Activated naive CD4-positive, alpha-beta T cell treated with anti-CD3 and anti-CD28 coated beads, Interleukin-2, amount 10 ng/mL, durations not matched to agents 7 days and 5 days (primary cell): ENCODE measurements at regions not wholly inside any gene's neighbourhood (a gene's known extent, or its start where the extent isn't known, plus 50 kb on each side); places are given as distances from the start of the nearest gene placed in this dataset.

Source experiments
- CTCF ChIA-PET: fragments of 350-600 bp; sonication (Branson Sonifier 250); formaldehyde crosslinking; loops from one replicate; lab custom pipeline; 2021; ENCODE audit warnings: antibody characterized with exemption; lab: Charles Lee
- DNase-seq: peaks from one replicate; pipeline ENCODE4 v3.0.0-alpha.2; 2020
- H3K27ac Mint-ChIP-seq: one replicate; pipeline ENCODE4 v1.8.0; 2021; ENCODE audit warnings: mild to moderate bottlenecking, moderate library complexity, mixed read lengths
- H3K27me3 Mint-ChIP-seq: one replicate; pipeline ENCODE4 v1.8.0; 2021; ENCODE audit warnings: mild to moderate bottlenecking, mixed read lengths
- H3K36me3 Mint-ChIP-seq: one replicate; pipeline ENCODE4 v1.8.0; 2021; ENCODE audit warnings: mixed read lengths
- H3K4me1 Mint-ChIP-seq: one replicate; pipeline ENCODE4 v1.8.0; 2021; ENCODE audit warnings: mixed read lengths
- H3K4me3 Mint-ChIP-seq: one replicate; pipeline ENCODE4 v1.8.0; 2021; ENCODE audit warnings: mild to moderate bottlenecking, moderate library complexity, mixed read lengths
- H3K9me3 Mint-ChIP-seq: one replicate; pipeline ENCODE4 v1.8.0; 2021; ENCODE audit warnings: mixed read lengths

- H3K4me1 Mint-ChIP-seq, result peaks cover 21% of the 10 kb centered on the region
- CTCF ChIA-PET, result interaction anchor here (1.0 kb wide), 1 partner anchor 228 kb away, joined by 3 read pairs; no protein-coding TSS in a partner anchor
- peaks cover 54% of the 10 kb centered on the region for H3K36me3 Mint-ChIP-seq
- H3K9me3 Mint-ChIP-seq, result no peaks in the 10 kb centered on the region
- H3K4me3 Mint-ChIP-seq, result no peak overlapping the region
- no peak for DNase-seq
- no peak overlapping the region for H3K27ac Mint-ChIP-seq
- H3K27me3 Mint-ChIP-seq, result no peaks in the 10 kb centered on the region
These were observed 52.6 kb upstream of the KATNAL1 start for GRCh38 chr13:30359991-30360390.

GRCh38 chr13:30360586-30360985 lies 53.2 kb upstream of the KATNAL1 start:
- H3K27me3 Mint-ChIP-seq, result no peaks in the 10 kb centered on the region
- H3K36me3 Mint-ChIP-seq, result peaks cover 56% of the 10 kb centered on the region
- no peaks in the 10 kb centered on the region for H3K9me3 Mint-ChIP-seq
- no peak overlapping the region for H3K27ac Mint-ChIP-seq
- H3K4me3 Mint-ChIP-seq, result no peak overlapping the region
- CTCF ChIA-PET, result interaction anchor here (1.0 kb wide), 1 partner anchor 228 kb away, joined by 3 read pairs; no protein-coding TSS in a partner anchor
- no peak for DNase-seq
- peaks cover 16% of the 10 kb centered on the region for H3K4me1 Mint-ChIP-seq

GRCh38 chr13:30362005-30362788 lies 54.8 kb upstream of the KATNAL1 start:
- CTCF ChIA-PET, result no interaction called here
- peaks cover 65% of the 10 kb centered on the region for H3K36me3 Mint-ChIP-seq
- no peak overlapping the region for H3K27ac Mint-ChIP-seq
- no peaks in the 10 kb centered on the region for H3K9me3 Mint-ChIP-seq
- H3K4me3 Mint-ChIP-seq, result no peak overlapping the region
- H3K4me1 Mint-ChIP-seq, result peaks cover 14% of the 10 kb centered on the region
- no peak for DNase-seq
- H3K27me3 Mint-ChIP-seq, result no peaks in the 10 kb centered on the region

- CTCF ChIA-PET, result no interaction called here
These were observed 55.5 kb upstream of the KATNAL1 start for GRCh38 chr13:30362869-30363268.

GRCh38 chr13:30363725-30364124 lies 56.4 kb upstream of the KATNAL1 start:
- no peak overlapping the region for H3K4me3 Mint-ChIP-seq
- H3K36me3 Mint-ChIP-seq, result peaks cover 68% of the 10 kb centered on the region
- no peaks in the 10 kb centered on the region for H3K27me3 Mint-ChIP-seq
- H3K27ac Mint-ChIP-seq, result no peak overlapping the region
- peaks cover 17% of the 10 kb centered on the region for H3K4me1 Mint-ChIP-seq
- CTCF ChIA-PET, result no interaction called here
- DNase-seq, result no peak
- H3K9me3 Mint-ChIP-seq, result no peaks in the 10 kb centered on the region

More at GRCh38 chr13:30362869-30363268, 55.5 kb upstream of the KATNAL1 start:
- H3K4me3 Mint-ChIP-seq, result no peak overlapping the region
- H3K36me3 Mint-ChIP-seq, result peaks cover 68% of the 10 kb centered on the region
- H3K27me3 Mint-ChIP-seq, result no peaks in the 10 kb centered on the region
- peaks cover 14% of the 10 kb centered on the region for H3K4me1 Mint-ChIP-seq
- no peak for DNase-seq
- no peak overlapping the region for H3K27ac Mint-ChIP-seq
- H3K9me3 Mint-ChIP-seq, result no peaks in the 10 kb centered on the region

GRCh38 chr13:30364133-30364532 lies 56.8 kb upstream of the KATNAL1 start:
- no peak for DNase-seq
- Mint-ChIP-seq H3K4me3 (no peak overlapping the region), H3K36me3 (peaks cover 72% of the 10 kb centered on the region), H3K27me3 (no peaks in the 10 kb centered on the region), H3K27ac (no peak overlapping the region), H3K9me3 (no peaks in the 10 kb centered on the region), H3K4me1 (peaks cover 22% of the 10 kb centered on the region)
- CTCF ChIA-PET, result no interaction called here

GRCh38 chr13:30364876-30365275 lies 57.4 kb upstream of the UBE2L5 start:
- Mint-ChIP-seq H3K9me3 (no peaks in the 10 kb centered on the region), H3K27me3 (no peaks in the 10 kb centered on the region), H3K27ac (no peak overlapping the region), H3K4me3 (no peak overlapping the region), H3K36me3 (peaks cover 72% of the 10 kb centered on the region), H3K4me1 (peaks cover 25% of the 10 kb centered on the region)
- DNase-seq, result no peak
- CTCF ChIA-PET, result no interaction called here

- Mint-ChIP-seq H3K27ac (no peak overlapping the region), H3K27me3 (no peaks in the 10 kb centered on the region), H3K9me3 (no peaks in the 10 kb centered on the region), H3K4me1 (peaks cover 37% of the 10 kb centered on the region), H3K36me3 (peaks cover 72% of the 10 kb centered on the region), H3K4me3 (no peak overlapping the region)
- no peak for DNase-seq
- CTCF ChIA-PET, result no interaction called here
These were observed 56.2 kb upstream of the UBE2L5 start for GRCh38 chr13:30366088-30366487.

GRCh38 chr13:30367296-30367695 lies 55.0 kb upstream of the UBE2L5 start:
- Mint-ChIP-seq H3K36me3 (peaks cover 74% of the 10 kb centered on the region), H3K27ac (no peak overlapping the region), H3K4me1 (peaks cover 49% of the 10 kb centered on the region), H3K27me3 (no peaks in the 10 kb centered on the region), H3K9me3 (no peaks in the 10 kb centered on the region), H3K4me3 (no peak overlapping the region)
- CTCF ChIA-PET, result interaction anchor here (0.7 kb wide), 1 partner anchor 12 kb away, joined by 3 read pairs; no protein-coding TSS in a partner anchor
- no peak for DNase-seq

- H3K36me3 Mint-ChIP-seq, result peaks cover 65% of the 10 kb centered on the region
- CTCF ChIA-PET, result no interaction called here
These were observed 52.1 kb upstream of the UBE2L5 start for GRCh38 chr13:30370146-30370545.

GRCh38 chr13:30370916-30371521 lies 51.3 kb upstream of the UBE2L5 start:
- Mint-ChIP-seq H3K27me3 (no peaks in the 10 kb centered on the region), H3K36me3 (peaks cover 56% of the 10 kb centered on the region), H3K27ac (peak overlapping the region; percentile 98), H3K9me3 (no peaks in the 10 kb centered on the region), H3K4me1 (peaks cover 74% of the 10 kb centered on the region), H3K4me3 (peak overlapping the region; percentile 55)
- DNase-seq, result no peak
- CTCF ChIA-PET, result interaction anchor here (0.6 to 2.4 kb wide), 5 partner anchors 19 to 256 kb away, joined by 3 to 9 read pairs (median 5); no protein-coding TSS in a partner anchor

More at GRCh38 chr13:30370146-30370545, 52.1 kb upstream of the UBE2L5 start:
- no peak overlapping the region for H3K4me3 Mint-ChIP-seq
- no peaks in the 10 kb centered on the region for H3K27me3 Mint-ChIP-seq
- no peaks in the 10 kb centered on the region for H3K9me3 Mint-ChIP-seq
- H3K4me1 Mint-ChIP-seq, result peaks cover 69% of the 10 kb centered on the region
- no peak for DNase-seq
- peak overlapping the region; percentile 98 for H3K27ac Mint-ChIP-seq

GRCh38 chr13:30371649-30372265 lies 50.5 kb upstream of the UBE2L5 start:
- Mint-ChIP-seq H3K4me3 (peak overlapping the region; percentile 55), H3K36me3 (peaks cover 52% of the 10 kb centered on the region), H3K27ac (peak overlapping the region; percentile 98), H3K4me1 (peaks cover 79% of the 10 kb centered on the region), H3K27me3 (no peaks in the 10 kb centered on the region), H3K9me3 (no peaks in the 10 kb centered on the region)
- peak; percentile 84 for DNase-seq
- CTCF ChIA-PET, result interaction anchor here (0.6 to 2.4 kb wide), 10 partner anchors 10 to 257 kb away, joined by 3 to 9 read pairs (median 3); no protein-coding TSS in a partner anchor
